ENCODE measurements at regions not wholly inside any gene's neighbourhood (a gene's known extent, or its start where the extent isn't known, plus 50 kb on each side); places are given as distances from the start of the nearest gene placed in this dataset.

DNA sequence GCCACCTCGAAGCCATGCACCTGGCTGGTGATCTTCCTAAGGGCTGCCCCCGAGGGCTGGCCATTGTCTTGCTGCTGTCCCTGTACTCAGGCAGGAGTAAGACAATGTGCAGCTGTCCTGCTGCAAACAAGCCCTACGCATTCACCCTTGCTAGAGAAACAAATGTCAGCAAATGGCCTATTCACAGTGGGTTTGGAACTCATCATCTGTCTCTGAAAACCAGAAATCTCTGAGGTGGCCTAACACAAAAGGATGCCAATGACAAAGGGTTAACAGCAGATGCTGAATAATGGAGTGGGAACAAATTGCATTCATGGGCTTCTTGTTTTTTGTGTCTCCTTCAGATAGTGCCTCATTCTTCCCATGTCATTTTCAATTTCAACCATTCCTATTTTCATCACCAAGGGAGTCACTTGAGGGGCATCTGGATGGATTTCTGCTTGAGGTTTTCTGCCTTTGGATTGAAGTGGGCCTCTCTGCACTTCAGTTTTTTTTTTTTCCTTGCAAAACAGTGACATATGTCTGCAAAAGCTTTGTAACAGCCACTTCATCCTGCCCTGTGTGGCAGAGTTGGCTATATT lies 261.6 kb upstream of the VLDLR start:
- ChIA-PET POLR2A (no interaction called here), CTCF (no interaction called here)
- Histone ChIP-seq H3K9ac (replicated peaks; ENCODE audit: extremely low read depth, insufficient read depth, low read length) (no peak overlapping the region), H3K27ac (ENCODE audit: insufficient read depth, low read depth, low read length) (no peak overlapping the region), H3K4me2 (ENCODE audit: insufficient read depth, low read length) (no peak overlapping the region), H3K4me3 (replicated peaks in 1 of 3; ENCODE audit: insufficient read depth in 1 of 3, low read depth in 1 of 3, low read length in 3 of 3) (no peak overlapping the region), H3K9me1 (replicated peaks; ENCODE audit: control insufficient read depth, extremely low read depth, insufficient read depth, low read length) (no peaks in the 10 kb centered on the region), H3K36me3 (ENCODE audit: control insufficient read depth in 2 of 2, extremely low read depth in 1 of 2, insufficient read depth in 2 of 2, low read length in 2 of 2) (no peaks in the 10 kb centered on the region), H3K79me2 (ENCODE audit: control insufficient read depth, insufficient read depth, low read length) (no peaks in the 10 kb centered on the region), H3K9me3 (replicated peaks; ENCODE audit: control insufficient read depth, insufficient read depth, low read length) (no peaks in the 10 kb centered on the region), H3K4me1 (ENCODE audit: control insufficient read depth, extremely low read depth, insufficient read depth, low read length) (no peaks in the 10 kb centered on the region), H3K27me3 (ENCODE audit: control insufficient read depth in 2 of 2, insufficient read depth in 2 of 2, low read length in 2 of 2) (no peaks in the 10 kb centered on the region), H2AFZ (ENCODE audit: low read depth, low read length) (no peak overlapping the region), H4K20me1 (replicated peaks; ENCODE audit: control insufficient read depth, extremely low read depth, insufficient read depth, low read length) (no peaks in the 10 kb centered on the region)
- TF ChIP-seq, protein P1, sequence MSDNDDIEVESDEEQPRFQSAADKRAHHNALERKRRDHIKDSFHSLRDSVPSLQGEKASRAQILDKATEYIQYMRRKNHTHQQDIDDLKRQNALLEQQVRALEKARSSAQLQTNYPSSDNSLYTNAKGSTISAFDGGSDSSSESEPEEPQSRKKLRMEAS (IDR thresholded peaks at IDR 0.05; ENCODE audit: insufficient read depth, insufficient read length), result no peak
- TF ChIP-seq EZH2 (IDR thresholded peaks at IDR 0.05; ENCODE audit: borderline replicate concordance, low read depth, low read length, severe bottlenecking), result no peak
- TF ChIP-seq, protein P2, sequence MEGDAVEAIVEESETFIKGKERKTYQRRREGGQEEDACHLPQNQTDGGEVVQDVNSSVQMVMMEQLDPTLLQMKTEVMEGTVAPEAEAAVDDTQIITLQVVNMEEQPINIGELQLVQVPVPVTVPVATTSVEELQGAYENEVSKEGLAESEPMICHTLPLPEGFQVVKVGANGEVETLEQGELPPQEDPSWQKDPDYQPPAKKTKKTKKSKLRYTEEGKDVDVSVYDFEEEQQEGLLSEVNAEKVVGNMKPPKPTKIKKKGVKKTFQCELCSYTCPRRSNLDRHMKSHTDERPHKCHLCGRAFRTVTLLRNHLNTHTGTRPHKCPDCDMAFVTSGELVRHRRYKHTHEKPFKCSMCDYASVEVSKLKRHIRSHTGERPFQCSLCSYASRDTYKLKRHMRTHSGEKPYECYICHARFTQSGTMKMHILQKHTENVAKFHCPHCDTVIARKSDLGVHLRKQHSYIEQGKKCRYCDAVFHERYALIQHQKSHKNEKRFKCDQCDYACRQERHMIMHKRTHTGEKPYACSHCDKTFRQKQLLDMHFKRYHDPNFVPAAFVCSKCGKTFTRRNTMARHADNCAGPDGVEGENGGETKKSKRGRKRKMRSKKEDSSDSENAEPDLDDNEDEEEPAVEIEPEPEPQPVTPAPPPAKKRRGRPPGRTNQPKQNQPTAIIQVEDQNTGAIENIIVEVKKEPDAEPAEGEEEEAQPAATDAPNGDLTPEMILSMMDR (IDR thresholded peaks at IDR 0.05; ENCODE audit: extremely low read depth in 1 of 2, insufficient read depth in 1 of 2, low read depth in 1 of 2, low read length in 2 of 2), result no peak
- TF ChIP-seq GATA2 (IDR thresholded peaks at IDR 0.05; ENCODE audit: insufficient read depth, insufficient read length, low read depth, low read length), result no peak
- no peak for TF ChIP-seq POLR2AphosphoS5 (IDR thresholded peaks at IDR 0.05; ENCODE audit: insufficient read depth, low read depth, low read length)
- TF ChIP-seq FOS (IDR thresholded peaks at IDR 0.05; ENCODE audit: borderline replicate concordance, insufficient read depth, low read length), result no peak
- no peak for TF ChIP-seq POLR2A (IDR thresholded peaks at IDR 0.05; ENCODE audit: low read depth, low read length)
- no peak for TF ChIP-seq MYC (IDR thresholded peaks at IDR 0.05; ENCODE audit: low read depth, low read length)
- TF ChIP-seq JUN (IDR thresholded peaks at IDR 0.05; ENCODE audit: borderline replicate concordance, insufficient read depth, insufficient read length, low read depth), result no peak
- FAIRE-seq (no peak), DNase-seq (ENCODE audit: low read depth, low spot score) (no peak)
- no TSS peak for BruUV-seq (replicated peaks)
- dilution Hi-C loops (cut with MboI; ENCODE audit: extremely low pct_ligation_motif_present, low sequenced_read_pairs), result no loop called here
- intact Hi-C loops (cut with micrococcal nuclease), result no loop called here
